AML-193 (cell line): ENCODE measurements at regions not wholly inside any gene's neighbourhood (a gene's known extent, or its start where the extent isn't known, plus 50 kb on each side); places are given as distances from the start of the nearest gene placed in this dataset.

Experiments
- DNase-seq, 2 experiments: peaks; one replicate each; lab custom pipeline; 2025; lab: John Stamatoyannopoulos, UW

- DNase-seq = no peak
These were observed 360.1 kb downstream of the TNS3 start for GRCh38 chr7:47221826-47222225.

DNA sequence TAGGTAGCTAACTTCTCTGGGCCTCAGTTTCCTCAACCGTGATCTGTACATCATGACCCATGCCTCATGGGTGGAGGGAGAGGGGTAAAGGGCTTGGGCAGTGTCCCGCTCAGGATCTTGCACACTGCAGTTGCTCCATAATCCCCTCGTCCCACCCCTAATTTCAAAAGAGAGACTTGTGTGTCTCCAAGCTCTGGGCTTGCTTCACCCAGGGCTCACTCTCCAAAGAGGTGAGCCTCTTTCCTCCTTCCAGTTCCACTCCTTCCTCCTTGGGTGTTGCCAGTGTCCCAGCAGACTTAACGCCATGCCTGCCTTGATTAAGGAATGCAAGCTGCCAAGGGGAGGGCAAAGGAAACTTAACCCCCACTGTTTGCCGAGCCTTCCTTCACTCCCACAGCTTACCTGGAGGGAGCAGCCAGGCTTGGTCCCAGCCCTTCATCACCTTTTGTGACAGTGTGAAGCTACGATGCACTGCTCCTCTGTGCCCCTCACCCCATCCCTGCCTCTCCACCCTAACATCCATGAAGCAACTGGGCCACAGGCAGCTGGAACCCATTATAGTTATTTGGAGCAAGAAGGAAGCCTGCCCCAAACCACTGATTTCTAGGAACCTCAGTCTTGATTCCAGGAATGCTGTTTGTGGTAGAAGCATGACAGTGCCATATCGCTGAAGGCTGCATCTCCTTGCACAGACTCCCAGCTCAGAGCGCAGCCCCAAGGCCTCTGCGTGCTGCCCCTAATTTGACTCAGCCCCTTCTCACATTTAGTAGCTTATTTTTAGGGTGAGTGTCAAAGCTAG is 363.3 kb downstream of the TNS3 start:
- no peak for DNase-seq

GRCh38 chr7:47217570-47218360 is 364.1 kb downstream of the TNS3 start:
- no peak for DNase-seq

- DNase-seq = no peak
These were observed 364.8 kb downstream of the TNS3 start for GRCh38 chr7:47217086-47217485.

DNA sequence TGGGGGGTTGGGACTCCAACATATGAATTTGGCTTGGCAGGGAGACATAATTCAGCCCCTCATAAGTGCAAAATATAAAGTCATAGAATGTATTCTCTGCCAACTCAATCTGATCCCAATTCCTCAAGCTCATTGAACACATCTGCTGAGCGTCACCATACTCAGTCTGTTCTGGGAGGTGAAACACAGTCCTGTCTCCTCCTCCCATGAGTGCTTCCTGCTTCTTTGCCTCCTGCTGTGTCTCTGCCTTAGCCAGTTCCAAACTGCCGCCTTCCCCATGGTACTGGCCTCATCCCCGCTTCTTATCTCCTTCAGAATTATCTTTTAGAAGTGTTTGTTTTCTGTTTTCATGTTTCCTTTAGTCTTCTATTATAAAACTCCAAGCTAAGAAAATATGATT is 365.5 kb downstream of the TNS3 start:
- DNase-seq = no peak

- no peak for DNase-seq
These were observed 366.3 kb downstream of the TNS3 start for GRCh38 chr7:47215640-47216039.

GRCh38 chr7:47215049-47215448 is 366.9 kb downstream of the TNS3 start:
- no peak for DNase-seq

DNA sequence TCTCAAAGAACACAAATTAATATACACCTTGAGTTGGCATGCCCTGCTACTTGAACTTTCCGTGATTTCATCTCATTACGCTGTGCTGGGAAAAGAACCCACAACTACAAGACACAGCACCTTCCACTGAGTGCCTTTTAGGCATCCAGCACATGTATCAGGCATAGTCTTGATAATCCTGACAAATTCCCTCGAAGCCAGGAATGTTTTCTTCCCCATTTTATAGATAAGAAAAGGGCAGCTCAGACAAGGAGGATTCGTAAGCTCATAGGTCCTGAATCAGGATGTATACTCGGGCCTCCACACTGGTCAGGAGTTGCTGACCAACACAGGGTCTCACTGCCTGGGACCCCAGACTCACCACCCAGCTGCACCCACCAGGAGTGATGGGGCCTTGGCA is 368.6 kb downstream of the TNS3 start:
- DNase-seq = no peak

DNA sequence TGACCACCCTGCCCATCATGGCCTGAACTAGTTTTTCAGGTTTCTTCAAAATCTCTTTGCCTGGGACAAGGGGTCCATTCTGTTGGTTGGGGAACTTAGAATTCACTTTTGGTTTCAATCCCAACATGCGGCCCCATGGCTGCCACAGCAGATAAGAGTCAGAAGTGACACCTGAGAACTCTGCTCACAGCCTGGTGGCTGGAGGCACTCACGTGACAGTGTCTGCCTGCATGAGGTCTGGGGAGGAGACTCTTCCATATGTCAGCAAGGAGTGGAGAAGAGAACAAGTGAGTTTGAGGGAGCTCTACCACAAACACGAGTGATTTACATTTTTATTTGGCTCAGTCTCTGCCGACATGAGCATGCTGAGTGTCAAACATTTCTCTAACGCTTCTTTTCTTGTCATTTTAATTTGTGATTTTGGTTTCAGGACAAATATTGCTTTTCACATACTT is 370.4 kb downstream of the TNS3 start:
- no peak for DNase-seq

DNA sequence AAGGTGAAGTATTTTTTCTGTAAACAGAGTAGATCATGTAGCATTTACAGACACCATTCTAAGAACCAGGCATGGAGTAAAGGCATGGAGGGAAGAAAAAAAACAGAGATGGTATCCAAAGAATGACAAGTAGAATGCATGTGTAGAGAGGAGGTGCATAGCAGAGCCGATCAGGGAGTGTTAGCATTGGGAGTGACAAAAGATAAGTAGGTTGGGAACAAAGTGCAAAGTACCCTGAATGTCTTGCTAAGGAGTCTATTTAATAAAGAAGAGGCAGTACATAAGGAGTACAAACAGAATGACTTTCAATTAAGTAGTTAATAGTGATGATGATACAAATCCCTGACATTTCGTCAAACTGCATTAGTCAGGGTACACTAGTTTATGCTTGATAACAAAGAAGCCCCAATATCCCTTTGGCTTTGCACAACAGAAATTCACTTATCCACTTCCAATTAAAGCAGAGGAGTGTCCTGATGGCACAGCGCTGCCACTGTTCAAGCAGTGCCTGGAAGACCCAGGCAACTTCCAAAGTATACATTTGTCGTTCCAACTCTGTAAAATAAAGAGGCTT is 371.5 kb downstream of the TNS3 start:
- DNase-seq = no peak

GRCh38 chr7:47207956-47208355 is 374.0 kb downstream of the TNS3 start:
- no peak for DNase-seq

DNA sequence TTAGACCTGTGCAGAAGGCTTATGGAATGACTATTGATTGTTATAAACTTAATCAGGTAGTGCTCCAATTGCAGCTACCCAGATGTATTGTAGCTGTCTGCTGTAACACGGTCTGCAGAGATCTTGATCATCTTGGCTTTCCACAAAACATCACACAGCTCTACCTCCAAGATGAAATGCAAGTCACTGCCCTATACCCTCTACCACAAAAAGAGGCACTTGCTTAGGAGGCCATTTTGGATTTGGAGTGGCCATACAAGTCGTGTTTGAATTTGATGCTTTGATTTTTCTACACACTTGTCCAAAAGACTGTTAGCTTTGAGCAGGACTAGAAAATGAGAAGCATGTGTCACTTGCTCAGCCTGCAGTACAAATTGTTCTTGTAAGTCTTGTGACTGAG is 377.2 kb downstream of the TNS3 start:
- no peak for DNase-seq

GRCh38 chr7:47202146-47202783 is 379.6 kb downstream of the TNS3 start:
- DNase-seq = no peak

DNA sequence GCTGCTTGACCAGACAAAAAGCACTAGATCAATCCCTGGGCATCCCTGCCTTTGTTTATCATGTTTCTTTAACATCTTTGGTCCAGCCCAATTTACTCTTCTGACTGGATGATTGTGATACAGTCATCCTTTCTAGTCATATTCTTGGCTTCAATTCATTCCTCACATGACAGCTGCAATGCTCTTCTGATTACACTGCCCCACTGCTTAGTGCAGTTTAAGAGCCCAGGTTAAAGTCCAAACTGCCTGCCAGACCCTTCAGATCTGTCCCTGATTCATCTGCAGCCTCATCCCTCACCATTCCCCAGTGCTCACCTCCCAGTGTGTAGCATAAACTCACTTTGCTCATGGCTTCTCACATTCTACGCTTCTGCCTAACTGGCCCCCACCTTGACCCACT is 383.8 kb downstream of the TNS3 start:
- DNase-seq = no peak

- DNase-seq = no peak
These were observed 384.4 kb downstream of the TNS3 start for GRCh38 chr7:47197486-47197885.

DNA sequence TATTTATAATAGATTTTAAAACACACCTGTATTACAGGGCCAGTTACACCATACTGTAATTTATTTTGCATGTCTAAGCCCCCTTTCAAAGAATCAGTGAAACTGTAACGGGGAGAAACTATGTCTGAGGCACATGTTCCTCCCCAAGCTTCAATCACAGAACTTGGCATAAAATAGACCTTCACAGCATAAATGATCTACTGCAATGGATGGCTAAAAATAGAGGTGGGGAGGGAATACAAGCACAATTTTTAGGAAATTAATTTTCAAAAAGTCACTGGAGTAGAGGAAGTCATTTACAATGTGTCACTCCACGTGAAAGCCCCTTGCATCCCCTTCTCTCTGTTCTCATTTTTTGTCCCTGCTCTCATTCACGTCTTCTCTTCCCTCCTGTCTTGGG is 385.2 kb downstream of the TNS3 start:
- no peak for DNase-seq

DNA sequence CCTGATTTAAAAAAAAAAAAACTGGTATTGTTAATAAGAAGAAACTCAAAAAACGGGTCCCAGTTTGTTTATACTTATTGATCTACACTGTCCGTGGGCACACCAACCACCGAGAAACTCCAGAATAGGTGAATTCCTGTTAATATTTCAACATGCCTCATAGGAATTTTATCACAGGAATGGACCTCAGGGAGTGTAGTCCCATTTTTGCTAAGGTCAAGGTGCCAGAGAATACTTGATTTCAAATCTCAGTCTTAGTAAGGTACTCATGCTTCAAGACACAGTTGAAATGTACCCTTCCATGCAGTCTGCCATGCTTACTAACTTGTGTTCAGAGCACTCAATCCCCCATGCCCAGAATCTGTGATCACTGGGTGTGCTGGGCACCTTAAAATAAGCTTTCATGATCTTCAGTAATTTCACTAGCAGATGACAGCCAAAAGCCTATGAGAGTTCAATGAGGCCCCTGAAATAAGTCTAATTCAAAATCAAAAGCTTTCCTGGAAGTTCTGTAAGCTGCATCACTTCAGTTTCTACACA is 385.7 kb downstream of the TNS3 start:
- no peak for DNase-seq

DNA sequence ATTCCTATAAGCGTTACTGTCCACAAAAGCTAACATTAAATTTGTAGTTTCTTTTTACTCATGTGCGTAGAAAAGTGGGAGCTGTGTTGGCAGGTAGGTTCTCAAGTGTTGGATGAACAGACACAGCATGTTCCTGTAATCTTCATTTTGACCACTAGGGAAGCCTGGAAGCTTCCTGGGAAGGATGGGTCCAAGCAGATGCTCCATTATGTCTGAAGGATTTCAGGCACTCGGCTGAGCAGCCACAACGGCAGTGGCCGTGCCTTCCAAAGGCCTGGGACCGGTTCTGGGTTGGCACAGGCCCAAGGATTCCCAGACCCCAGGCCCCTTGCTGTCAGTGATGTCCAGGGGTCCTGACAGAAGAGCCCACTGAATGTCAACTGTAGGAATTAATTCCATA is 386.3 kb downstream of the TNS3 start:
- DNase-seq = no peak

DNA sequence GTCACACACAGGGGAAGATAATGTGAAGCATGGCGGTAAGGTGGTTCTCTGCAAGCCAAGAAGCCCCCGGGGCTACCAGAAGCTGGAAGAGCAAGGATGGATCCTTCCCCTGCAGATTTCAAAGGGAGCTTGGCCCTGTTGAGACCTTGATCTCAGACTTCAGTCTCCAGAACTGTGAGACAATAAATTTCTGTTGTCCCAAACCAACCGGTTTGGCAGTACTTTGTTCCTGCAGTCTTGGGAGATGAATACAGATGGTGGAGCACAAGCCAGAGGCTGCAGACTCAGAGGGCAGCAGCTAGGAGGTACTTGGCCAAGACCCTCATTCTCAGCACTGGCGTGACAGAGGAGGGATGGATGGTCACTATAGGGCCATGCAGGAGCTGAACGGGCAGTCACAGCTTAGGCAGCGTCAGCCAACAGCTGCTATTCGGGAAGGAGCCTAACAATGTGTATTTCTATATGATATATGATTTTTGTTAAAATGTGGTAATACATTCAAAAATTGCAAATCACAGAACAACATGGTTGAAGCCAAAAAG is 387.3 kb downstream of the TNS3 start:
- DNase-seq = no peak

GRCh38 chr7:47192978-47193377 is 388.9 kb downstream of the TNS3 start:
- no peak for DNase-seq

DNA sequence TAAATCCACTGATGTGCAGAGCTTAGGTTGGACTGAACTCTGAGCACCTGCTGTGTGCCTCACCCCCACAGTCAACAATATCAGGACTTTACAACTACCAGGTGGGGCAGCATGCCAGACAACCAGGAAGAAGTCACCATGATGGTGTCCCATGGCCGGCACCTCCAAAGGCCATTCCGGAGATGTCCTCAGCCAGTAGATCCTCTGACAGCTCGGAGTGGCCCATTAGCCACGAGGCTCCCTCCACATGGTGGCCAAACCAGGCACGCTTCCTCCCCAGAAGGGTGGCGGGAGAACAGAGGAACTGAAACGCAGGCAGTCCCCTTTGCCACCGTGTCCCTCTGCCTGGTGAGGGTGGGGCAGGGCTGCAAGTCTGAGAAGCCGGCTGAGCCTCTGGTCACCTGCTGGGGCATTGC is 390.0 kb downstream of the TNS3 start:
- DNase-seq = no peak

GRCh38 chr7:47191316-47191715 is 390.6 kb downstream of the TNS3 start:
- DNase-seq = no peak
